HG02938 (cell line): ENCODE measurements at regions not wholly inside any gene's neighbourhood (a gene's known extent, or its start where the extent isn't known, plus 50 kb on each side); places are given as distances from the start of the nearest gene placed in this dataset.
A peak's percentile ranks its signal among the peaks of the same experiment; 100 is the strongest.

ENCODE experiments used
- ATAC-seq: cut with Tn5 transposase; IDR thresholded peaks from one replicate; pipeline ENCODE4 v1.9.1; 2021; ENCODE audit warnings: mild to moderate bottlenecking, moderate library complexity; ENCODE audit not compliant: unreplicated experiment

DNA sequence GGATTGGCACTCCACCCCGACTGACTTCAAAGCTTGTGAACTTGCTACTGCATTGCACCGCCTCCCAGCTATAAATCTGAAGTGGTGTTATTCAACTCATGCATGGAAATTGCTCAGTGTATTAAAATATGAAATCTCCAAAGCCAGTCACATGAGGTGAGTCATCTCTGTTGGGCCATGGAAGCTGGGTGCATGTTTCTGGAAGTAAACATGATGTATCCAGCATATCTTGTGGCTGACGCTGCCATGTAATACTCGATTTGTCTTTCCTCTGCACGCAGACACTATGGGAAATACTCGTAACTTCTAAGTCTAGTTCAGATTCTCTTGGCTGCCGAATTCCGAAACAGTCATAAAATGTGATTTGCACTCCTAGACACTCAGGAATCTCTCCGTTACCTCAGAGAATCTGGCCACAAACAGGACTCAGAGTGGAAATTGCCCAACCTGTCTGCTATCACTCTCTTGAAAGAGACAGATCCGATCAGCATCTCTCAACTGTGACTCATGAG lies 154.9 kb upstream of the MPPED2 start:
- no peak for ATAC-seq

DNA sequence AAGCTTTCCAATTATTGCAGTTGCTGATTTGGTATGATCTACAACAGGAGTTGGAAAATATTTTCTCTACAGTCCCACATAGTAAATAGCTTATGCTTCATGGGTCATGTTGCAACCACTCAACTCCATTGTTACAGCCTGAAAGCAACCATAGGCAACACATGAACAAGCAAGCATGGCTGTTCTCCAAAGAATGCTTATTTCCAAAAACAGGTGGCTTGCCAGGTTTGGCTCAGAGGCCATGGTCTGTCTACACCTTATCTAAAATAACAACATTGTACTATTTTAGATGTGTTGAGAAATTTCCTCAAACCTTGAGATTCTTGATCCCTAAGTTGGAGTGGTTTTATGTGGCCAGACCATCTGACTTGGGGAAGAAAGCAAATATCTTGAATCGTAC lies 153.9 kb upstream of the MPPED2 start:
- no peak for ATAC-seq

DNA sequence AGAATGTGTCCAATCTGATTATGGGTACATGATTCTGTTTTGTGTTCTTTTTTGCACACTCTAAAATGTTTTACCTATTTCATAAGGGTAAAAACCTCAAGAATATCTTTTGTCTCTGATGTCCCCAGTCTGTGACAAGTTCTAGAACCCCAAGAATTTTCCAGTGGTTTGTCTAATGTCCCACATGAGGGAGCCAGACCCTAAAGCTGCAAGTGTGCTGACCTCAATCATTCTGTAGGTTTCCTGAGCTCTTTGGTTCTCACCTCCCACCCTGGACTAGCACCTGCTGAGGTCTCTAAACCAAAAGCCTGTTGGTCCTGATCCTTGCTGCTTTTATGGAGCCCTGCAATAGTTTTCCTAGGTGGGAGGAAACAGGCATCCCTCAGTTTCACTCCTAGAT lies 149.8 kb upstream of the MPPED2 start:
- ATAC-seq: no peak

DNA sequence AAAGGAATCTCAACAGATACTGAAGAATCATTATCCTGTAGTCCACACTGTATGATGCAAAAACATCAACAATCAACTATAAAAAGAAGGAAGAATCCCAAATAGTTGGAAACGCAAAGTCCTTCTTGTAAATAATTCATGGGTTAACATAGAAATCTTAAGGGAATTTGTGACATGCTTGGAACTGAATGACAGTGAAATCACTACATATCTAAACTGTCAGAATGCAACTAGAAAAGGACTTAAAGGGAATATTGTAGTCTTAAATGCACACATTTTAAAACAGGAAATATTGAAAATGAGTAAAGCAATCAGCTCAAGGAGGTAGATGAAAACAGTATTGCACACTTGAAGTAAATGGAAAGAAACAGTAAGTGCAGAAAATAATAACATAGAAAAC lies 147.6 kb upstream of the MPPED2 start:
- ATAC-seq: no peak

DNA sequence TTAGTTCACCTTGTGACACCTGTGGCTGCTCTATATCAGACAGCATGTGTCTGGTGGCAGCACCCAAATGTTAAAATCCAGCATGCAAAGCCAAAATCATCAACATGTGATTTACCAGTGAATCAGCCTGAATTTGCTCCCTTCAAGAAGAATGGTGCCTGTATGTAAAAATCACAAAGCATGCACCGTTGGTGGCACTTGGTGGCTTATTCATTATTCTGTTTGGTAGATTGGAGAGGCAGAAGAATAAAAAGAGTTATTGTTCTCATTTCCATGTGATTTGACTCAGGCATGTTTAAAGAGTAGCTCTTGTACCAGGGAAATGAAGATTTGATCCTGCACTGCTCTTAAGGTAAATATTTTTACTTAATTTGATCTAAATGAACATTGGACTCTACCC lies 143.9 kb upstream of the MPPED2 start:
- no peak for ATAC-seq

DNA sequence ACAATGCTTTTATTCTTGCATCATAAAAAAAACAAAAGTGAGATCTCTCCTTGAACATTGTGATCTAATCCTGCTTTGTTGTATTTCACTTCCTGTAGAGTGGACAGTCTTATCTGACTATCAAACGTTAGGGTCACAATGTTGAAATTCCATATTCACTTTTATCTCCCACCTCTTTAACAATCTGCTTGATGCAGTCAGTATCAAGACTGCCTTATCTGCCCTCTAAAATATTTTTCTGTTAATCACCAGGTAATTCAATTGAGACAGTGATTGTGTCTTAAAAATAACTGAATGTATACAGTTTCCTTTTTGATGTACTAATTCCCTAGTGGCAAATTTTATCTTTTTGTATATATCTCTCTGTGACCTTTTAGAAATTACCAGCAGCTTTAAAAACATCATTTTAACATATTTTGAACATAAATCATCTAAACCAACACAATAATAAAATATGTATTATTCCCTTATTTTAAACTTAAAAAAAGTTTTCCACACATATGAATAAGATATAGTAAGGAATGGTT lies 143.1 kb upstream of the MPPED2 start:
- no peak for ATAC-seq

DNA sequence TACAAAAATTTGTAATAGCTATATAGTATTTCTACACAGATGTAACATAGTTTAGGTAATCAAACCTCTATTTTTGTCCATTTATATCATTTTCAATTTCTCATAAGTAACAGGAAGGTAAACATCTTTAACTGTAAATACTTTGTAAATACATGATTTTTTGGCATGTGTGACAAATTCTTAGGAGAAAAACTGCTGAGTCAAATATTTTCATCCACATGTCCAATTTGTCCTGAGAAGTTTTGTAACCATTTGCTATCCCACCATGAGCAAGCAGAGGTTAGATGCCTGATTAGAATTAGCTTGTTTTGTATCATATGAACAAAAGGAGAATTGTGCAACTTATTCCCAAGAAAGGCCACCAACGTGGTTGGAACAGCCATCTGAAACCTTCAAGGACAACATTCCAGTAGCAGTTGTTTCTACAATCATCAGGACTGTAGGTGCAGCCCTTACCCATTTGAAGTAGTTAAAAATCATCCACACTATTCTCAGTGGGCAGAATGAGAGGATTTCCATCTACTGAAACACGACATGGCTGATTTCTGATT lies 139.6 kb upstream of the MPPED2 start:
- ATAC-seq: no peak

DNA sequence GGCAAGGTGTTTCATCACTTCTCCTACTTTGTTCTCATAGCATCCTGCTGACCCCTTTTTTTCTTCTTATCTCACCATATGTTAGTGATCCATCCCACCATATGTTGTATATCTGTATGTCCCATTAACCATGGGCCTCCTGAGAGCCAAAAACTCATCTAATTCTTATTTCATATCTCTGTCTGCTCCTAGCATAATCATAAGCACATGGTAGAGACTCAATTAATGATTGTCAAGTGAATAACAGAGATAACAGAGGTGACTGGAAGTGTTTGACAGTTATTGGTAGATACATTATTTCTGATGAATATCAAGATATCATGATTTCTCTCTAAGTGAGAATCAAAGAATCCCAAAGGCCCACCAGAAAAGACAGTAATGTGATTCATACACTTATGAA lies 138.1 kb upstream of the MPPED2 start:
- no peak for ATAC-seq

DNA sequence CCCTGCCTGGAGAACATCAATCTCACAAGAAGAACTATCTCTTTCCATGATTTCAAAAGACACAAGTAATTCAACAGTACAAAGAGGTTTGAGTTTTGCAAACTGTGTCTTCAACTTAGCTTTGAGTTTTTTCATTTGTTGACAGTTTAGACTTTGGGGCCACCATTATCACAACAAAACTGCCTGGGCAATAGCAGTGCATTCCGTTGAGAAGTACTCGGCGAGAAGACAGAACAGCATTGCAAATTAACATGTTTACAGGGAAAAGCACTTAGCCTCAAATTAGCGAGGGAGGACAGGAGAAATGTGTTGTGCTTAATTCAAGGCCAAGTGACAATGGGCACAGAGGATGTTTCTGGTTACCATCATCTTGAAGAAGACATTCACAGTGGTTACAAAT lies 133.2 kb upstream of the MPPED2 start:
- no peak for ATAC-seq

DNA sequence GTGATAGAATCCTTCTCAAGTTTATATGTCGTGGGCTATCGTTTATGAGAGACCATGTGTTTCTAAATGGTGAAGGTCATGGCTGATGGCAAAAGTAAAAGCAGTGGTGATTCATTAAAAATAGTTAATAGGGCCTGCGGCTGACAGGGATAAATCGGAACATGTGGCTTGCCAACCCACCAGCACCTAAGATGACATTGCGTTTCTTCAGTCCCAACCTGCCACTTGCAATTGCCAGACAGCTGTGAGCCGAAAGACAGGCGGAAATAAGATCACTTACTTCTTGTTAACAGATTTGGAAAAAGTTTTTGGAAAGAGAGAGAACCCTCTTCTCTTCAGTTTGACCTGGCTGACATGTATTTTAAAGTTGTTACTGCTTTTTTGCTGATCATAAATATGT lies 131.5 kb upstream of the MPPED2 start:
- ATAC-seq: no peak

DNA sequence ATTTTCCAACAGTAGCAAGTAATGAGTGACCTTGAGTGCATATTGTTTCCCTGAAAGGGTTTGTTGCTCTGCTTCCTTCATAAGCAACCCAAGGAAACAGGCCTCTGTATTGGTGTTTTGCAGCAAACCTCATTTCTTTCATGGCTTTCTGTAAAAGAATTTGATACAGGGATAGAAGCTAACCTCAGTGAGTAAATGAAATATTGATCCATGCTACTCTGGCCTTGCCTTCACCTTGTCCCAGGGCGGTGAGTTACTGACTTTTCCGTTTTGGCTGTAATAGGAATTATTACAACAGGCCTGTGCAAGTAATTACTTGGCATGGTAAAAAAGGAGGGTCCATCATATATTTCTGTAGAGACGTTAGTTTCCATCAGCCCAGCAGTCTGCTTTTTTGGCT lies 130.9 kb upstream of the MPPED2 start:
- no peak for ATAC-seq

DNA sequence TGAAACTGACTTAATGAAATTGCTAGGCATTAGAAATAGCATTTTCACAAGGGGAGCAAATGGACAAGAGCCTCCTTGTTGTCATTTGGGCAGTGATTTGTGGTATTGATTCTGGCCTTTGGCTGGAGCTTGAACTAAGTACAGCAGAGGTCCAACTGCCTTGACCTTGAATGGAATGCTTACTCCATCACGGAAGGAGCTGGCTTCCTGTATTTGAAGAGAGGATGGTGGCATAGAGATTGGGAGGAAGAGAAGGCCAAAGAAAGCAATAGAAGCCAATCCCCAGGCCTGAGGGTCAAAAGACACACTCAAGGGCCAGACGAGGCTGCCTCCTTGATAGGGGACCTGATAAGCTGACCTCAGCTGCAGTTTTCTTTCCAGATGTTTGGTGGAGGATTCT lies 126.6 kb upstream of the MPPED2 start:
- no peak for ATAC-seq

DNA sequence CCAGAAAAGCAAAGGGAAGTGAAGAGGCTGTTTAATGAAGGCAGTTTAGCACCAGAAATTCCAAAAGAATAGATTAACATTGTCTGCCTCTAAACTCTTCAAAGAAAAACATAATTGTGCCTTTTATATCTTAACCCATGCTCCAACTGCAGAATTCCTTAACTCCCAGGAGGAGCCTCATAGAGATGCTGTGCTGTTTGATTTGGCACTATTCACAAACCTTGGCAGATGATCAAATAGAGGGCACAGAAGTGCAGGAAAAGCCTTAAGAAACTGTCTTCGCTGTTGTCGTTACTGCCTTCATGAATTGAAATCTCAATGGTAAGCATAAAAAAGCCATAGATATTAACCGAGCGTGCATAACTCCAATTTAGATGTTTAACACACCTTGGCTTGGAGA lies 124.1 kb upstream of the MPPED2 start:
- ATAC-seq: no peak

DNA sequence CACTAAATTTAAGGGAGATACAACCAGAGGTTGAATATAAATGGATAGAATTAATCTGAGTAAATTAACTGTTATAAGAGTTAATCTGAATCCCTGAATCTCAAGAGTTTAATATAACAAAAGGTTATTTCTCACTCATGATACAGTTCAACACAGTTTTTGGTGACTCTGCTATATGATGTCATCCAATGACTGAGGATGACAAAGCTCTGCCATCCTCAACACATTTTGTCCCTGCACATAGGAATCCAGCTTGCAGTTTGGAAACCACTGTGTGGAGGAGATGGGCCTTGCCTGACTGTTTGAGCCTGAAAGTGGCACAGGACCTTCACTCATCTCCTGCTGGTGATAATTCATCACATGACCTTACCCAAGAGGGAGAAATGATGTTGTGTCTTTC lies 121.0 kb upstream of the MPPED2 start:
- ATAC-seq: no peak

DNA sequence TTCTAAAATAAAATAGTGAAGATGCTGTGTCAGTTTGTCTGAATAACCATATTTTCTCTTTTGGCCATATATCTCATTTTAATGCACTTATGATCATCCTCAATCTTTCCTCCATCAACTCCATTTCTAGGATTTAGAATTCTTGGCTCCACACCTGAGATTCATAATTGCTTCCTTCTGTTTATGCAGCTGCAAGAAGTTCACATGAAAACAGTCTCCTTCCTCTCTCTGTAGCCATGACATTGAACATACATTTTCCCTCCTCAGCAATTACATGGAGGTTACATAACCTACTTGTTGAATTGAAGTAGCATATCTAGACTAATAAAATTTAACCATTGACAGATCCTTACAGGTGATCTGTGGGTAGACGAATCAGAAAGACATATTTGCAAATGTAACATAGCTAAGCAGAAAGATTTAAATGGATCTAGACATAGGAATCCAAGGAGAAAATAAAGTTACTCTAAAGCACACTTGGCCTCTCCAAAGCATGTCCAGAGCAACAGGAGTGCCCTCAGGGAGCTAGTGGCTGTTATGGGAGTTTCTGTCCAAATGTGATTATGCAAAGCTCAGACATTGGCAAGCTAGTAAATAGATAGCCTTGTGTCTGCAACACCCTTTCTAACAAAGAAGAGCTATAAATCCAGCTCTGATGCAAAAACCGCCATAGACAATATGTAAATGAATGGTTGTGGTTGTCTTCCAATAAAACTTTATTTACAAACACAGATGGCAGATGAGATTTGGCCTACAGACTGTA lies 119.9 kb upstream of the MPPED2 start:
- ATAC-seq: no peak

DNA sequence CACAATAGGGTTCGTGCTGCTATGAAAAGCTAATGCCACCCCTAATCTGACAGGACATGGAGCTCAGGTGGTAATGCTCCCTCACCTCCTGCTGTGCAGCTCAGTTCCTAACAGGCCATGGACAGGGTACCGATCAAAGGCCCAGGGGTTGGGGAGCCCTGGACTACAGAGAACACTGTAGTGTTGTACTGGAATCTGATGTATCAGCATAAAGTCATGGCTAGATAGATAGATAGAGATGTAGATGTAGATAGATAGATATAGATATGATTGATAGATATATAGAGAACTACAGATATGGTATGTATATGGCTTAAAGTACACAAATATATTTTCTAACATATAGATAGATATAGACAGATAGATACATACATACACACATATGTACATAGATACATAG lies 112.3 kb upstream of the MPPED2 start:
- no peak for ATAC-seq

DNA sequence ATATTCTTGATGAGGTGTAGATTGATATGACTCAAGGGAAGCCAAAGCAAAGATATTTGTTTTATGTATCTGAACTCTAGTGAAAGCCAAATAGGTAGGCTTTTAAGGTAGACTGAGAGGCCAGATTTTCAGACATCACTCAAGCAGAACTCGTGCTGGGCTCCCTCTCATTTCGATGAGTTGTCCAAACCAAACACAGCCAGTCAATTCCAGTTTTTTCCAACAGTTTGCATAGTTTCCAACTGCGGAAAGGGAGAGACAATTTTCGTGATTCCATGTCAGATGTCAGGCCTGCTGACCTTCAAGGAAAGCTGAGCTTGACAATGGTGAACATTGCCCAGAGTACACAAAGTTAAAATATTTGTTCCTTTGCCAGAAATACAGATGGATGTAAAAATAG lies 110.9 kb upstream of the MPPED2 start:
- ATAC-seq: no peak

DNA sequence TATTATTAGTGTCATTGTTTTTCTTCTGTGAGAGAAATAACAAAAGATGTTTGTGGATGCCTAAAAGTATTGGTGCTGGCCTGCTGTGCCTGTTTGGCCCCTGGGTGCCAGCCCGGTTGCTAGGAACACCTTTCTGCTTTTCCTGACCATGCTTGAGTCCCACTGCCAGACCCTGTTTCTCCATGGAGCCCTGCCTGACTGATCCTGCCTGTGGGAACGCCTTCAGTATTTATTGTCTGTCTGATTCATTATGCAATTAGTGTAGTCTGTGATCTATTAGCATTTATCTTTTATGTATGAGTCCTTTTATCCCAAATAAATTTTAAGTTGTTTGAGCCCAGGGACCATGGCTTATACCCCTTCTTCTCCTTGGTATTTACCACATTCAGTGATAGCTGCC lies 98.6 kb upstream of the MPPED2 start:
- no peak for ATAC-seq

DNA sequence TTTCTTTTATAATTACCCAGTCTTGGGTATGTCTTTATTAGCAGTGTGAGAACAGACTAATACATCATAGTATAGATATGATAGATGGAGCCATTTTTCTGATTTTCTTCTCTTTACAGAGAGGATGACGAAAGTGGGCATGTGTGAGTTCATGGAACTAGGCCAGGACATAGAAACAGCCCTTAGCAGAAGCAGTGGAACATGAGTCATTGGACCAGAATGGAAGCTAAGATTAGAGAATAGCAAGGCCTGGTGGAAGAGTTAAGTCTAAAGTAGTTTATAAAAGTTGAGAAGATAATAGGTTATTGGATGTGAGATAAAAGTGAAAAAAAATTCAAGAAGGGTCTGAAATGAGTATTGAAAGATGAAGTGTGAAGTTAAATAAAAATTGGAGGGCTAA lies 97.0 kb upstream of the MPPED2 start:
- ATAC-seq: no peak

DNA sequence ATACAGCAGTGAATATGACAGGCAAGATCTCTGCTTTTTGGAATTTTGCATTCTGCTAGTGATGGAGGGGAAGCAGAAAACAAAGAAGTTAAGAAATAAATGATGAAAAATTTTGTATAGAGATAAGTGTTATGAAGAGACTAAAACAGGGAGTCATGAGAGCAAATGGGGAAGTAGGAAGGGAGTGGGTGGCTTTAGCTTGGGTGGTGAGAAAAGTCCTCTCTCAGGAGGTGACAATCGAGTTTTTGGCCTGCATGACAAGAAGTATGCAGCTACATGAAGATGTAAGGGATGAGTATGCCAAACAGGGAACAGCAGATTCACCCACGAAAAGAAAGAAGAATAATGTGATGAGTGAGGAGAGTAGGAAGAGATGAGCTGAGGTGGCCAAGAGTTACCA lies 80.7 kb upstream of the MPPED2 start:
- peak; percentile 63 for ATAC-seq

DNA sequence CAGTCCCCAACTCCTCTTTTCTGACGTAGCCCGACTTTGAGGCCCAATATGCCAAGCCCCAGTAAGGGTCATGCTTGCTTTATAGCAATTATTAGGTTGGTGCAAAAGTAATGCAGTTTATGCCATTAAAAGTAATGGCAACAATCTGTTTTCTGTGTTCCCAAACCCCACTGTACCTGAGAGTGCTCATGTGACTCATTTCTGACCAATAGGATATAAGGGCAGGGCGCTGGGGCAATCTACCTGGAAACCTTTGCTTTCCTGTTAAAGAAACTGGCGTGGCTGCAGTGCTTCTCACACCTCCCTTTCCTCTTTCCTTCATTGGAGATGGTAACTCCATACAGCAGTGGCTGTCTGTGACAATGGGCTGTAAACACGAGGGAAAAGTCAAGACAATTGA lies 78.9 kb upstream of the MPPED2 start:
- no peak for ATAC-seq

DNA sequence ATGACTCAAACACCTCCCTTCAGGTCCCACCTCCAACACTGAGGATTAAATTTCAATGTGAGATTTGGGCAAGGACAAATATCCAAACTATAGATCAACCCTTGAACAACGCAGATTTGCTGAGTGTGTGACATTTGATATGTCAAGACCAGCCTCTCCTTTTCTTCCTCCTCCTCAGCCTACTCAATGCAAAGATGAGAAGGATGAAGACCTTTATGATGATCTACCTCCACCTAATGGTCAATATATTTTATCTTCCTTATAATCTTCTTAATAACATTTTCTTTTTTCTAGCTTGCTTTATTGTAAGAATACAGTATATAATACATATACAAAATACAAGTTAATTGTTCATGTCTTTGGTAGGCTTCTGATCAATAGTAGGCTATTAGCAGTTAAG lies 67.5 kb upstream of the MPPED2 start:
- ATAC-seq: no peak

DNA sequence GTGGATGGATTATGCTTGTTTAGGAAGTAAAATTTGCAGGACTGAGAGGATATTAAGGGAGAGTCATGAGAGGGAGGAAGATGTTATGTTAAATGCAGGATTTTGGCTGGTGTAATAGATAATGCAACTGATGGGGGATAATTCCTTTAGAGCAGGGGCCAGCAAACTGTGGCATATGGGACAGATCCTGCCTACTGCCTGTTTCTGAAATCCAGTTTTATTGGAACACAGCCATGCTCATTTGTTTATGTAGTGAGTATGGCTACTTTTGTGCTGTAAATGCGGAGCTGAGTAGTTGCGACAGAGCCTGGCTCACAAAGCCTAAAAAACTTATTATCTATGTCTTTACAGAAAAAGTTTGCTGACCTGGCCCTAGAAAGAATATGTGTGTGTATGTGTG lies 66.6 kb upstream of the MPPED2 start:
- no peak for ATAC-seq
